ENCODE measurements at regions not wholly inside any gene's neighbourhood (a gene's known extent, or its start where the extent isn't known, plus 50 kb on each side); places are given as distances from the start of the nearest gene placed in this dataset.

GRCh38 chr22:49209452-49210195, 618.0 kb downstream of the BRD1 start (continued):
- no peak for TF ChIP-seq ZSCAN30 (CRISPR knock-in tag; IDR thresholded peaks at IDR 0.05)
- TF ChIP-seq TFDP2 (CRISPR knock-in tag; IDR thresholded peaks at IDR 0.05): 0 out of 2 replicates have a peak, but pooled peaks have one; percentile 19
- no peak for TF ChIP-seq PHF20 (CRISPR knock-in tag; IDR thresholded peaks at IDR 0.05)
- TF ChIP-seq ZNF646 (CRISPR knock-in tag; IDR thresholded peaks at IDR 0.05): no peak
- peak; percentile 91 for TF ChIP-seq CEBPG (CRISPR knock-in tag; IDR thresholded peaks at IDR 0.05)
- no peak for TF ChIP-seq ZBTB20 (CRISPR knock-in tag; IDR thresholded peaks at IDR 0.05; ENCODE audit: borderline replicate concordance, low read depth)
- TF ChIP-seq POGK (CRISPR knock-in tag; conservative IDR thresholded peaks at IDR 0.05): 0 out of 2 replicates have a peak, but pooled peaks have one; percentile 26
- no peak for TF ChIP-seq HNRNPL (IDR thresholded peaks at IDR 0.05; ENCODE audit: low read depth, low read length)
- TF ChIP-seq ETV5 (CRISPR knock-in tag; IDR thresholded peaks at IDR 0.05; ENCODE audit: borderline replicate concordance): no peak; the same call in 1 of the 2 replicates
- no peak for TF ChIP-seq MAZ (IDR thresholded peaks at IDR 0.05; ENCODE audit: borderline replicate concordance, low read depth, low read length)
- TF ChIP-seq MAZ (CRISPR knock-in tag; IDR thresholded peaks at IDR 0.05; ENCODE audit: low read depth): no peak
- TF ChIP-seq ARID5B (CRISPR knock-in tag; IDR thresholded peaks at IDR 0.05): peak; percentile 50
- TF ChIP-seq PHF21A (CRISPR knock-in tag; IDR thresholded peaks at IDR 0.05): peak; percentile 77; the same call in 1 of the 2 replicates
- TF ChIP-seq MXD4 (CRISPR knock-in tag; IDR thresholded peaks at IDR 0.05): no peak

Data from HepG2 (cell line).